ENCODE measurements at regions not wholly inside any gene's neighbourhood (a gene's known extent, or its start where the extent isn't known, plus 50 kb on each side); places are given as distances from the start of the nearest gene placed in this dataset.

GRCh38 chr11:38582756-38583155, 1984.7 kb upstream of the RAG2 start:
- H3K4me3 ChIP-seq, result no peak overlapping the region
- TF ChIP-seq CTCF (IDR thresholded peaks at IDR 0.05), result no peak
- DNase-seq (ENCODE audit: low spot score), result no peak
- no peak overlapping the region for H3K27ac ChIP-seq

GRCh38 chr11:38582151-38582550, 1984.1 kb upstream of the RAG2 start:
- H3K4me3 ChIP-seq, result no peak overlapping the region
- H3K27ac ChIP-seq, result no peak overlapping the region
- no peak for TF ChIP-seq CTCF (IDR thresholded peaks at IDR 0.05)
- no peak for DNase-seq (ENCODE audit: low spot score)

- TF ChIP-seq CTCF (IDR thresholded peaks at IDR 0.05), result no peak
- DNase-seq (ENCODE audit: low spot score), result no peak
- no peak overlapping the region for H3K4me3 ChIP-seq
- H3K27ac ChIP-seq, result no peak overlapping the region
Measured at GRCh38 chr11:38577769-38578168, 1979.7 kb upstream of the RAG2 start.

GRCh38 chr11:38562562-38562961, 1964.5 kb upstream of the RAG2 start:
- Histone ChIP-seq H3K27ac (no peak overlapping the region), H3K4me3 (no peak overlapping the region)
- no peak for TF ChIP-seq CTCF (IDR thresholded peaks at IDR 0.05)
- DNase-seq (ENCODE audit: low spot score), result no peak

- no peak for DNase-seq (ENCODE audit: low spot score)
- no peak overlapping the region for H3K4me3 ChIP-seq
- no peak for TF ChIP-seq CTCF (IDR thresholded peaks at IDR 0.05)
Measured at GRCh38 chr11:38553148-38553547, 1955.1 kb upstream of the RAG2 start.

GRCh38 chr11:38547462-38547861, 1949.4 kb upstream of the RAG2 start:
- DNase-seq (ENCODE audit: low spot score), result no peak
- H3K4me3 ChIP-seq, result no peak overlapping the region
- no peak overlapping the region for H3K27ac ChIP-seq
- no peak for TF ChIP-seq CTCF (IDR thresholded peaks at IDR 0.05)

More at GRCh38 chr11:38553148-38553547, 1955.1 kb upstream of the RAG2 start:
- H3K27ac ChIP-seq, result no peak overlapping the region

- TF ChIP-seq CTCF (IDR thresholded peaks at IDR 0.05), result no peak
- DNase-seq (ENCODE audit: low spot score), result no peak
- Histone ChIP-seq H3K27ac (no peak overlapping the region), H3K4me3 (no peak overlapping the region)
Measured at GRCh38 chr11:38543986-38544385, 1946.0 kb upstream of the RAG2 start.

Measured in coronary artery (tissue), 2 donors.